Cardiac septum (tissue), 1 donor: ENCODE measurements at regions not wholly inside any gene's neighbourhood (a gene's known extent, or its start where the extent isn't known, plus 50 kb on each side); places are given as distances from the start of the nearest gene placed in this dataset.
"Not testable (repeated sequence)": the region's sequence is repeated elsewhere in the genome, so short reads cannot be mapped to it uniquely, and the experiment has no call there.

Experiments
- DNase-seq: peaks from one replicate; pipeline ENCODE4 v3.0.0-alpha.2; 2020; ENCODE audit warnings: low spot score
- intact Hi-C: fragments of 100-400 bp; cut with DNase I; formaldehyde crosslinking; loops from one replicate; pipeline ENCODE4 v1.14.0; 2022
- donor health status: DM: no; HTN: no; CAD: no.

GRCh38 chr6:99145738-99146137 lies 198.0 kb upstream of the FBXL4 start:
- no peak for DNase-seq
- intact Hi-C loops: no loop called here

GRCh38 chr6:99143108-99143861 lies 195.5 kb upstream of the FBXL4 start:
- intact Hi-C loops: no loop called here
- no peak for DNase-seq

- DNase-seq, intact Hi-C loops: not testable (repeated sequence)
Observed at GRCh38 chr6:99141906-99142305, 194.2 kb upstream of the FBXL4 start.

- intact Hi-C loops: no loop called here
Observed at GRCh38 chr6:99138445-99138844, 190.7 kb upstream of the FBXL4 start.

GRCh38 chr6:99137314-99137713 lies 189.6 kb upstream of the FBXL4 start:
- no peak for DNase-seq
- intact Hi-C loops: no loop called here

More at GRCh38 chr6:99138445-99138844, 190.7 kb upstream of the FBXL4 start:
- no peak for DNase-seq

GRCh38 chr6:99136488-99136887 lies 188.7 kb upstream of the FBXL4 start:
- DNase-seq: no peak
- intact Hi-C loops: no loop called here

- DNase-seq: no peak
- intact Hi-C loops: no loop called here
Observed at GRCh38 chr6:99132026-99132635, 184.4 kb upstream of the FBXL4 start.

- DNase-seq: no peak
- intact Hi-C loops: no loop called here
Observed at GRCh38 chr6:99130897-99131873, 183.4 kb upstream of the FBXL4 start.

GRCh38 chr6:99129835-99130234 lies 182.1 kb upstream of the FBXL4 start:
- DNase-seq: no peak
- intact Hi-C loops: no loop called here

- intact Hi-C loops: no loop called here
- DNase-seq: no peak
Observed at GRCh38 chr6:99121748-99122147, 174.0 kb upstream of the FBXL4 start.

- no peak for DNase-seq
- intact Hi-C loops: no loop called here
Observed at GRCh38 chr6:99120641-99121040, 172.9 kb upstream of the FBXL4 start.

GRCh38 chr6:99119109-99120031 lies 171.6 kb upstream of the FBXL4 start:
- DNase-seq: no peak
- intact Hi-C loops: loop anchor here (10.0 kb wide), 1 partner anchor 1625 kb away; no protein-coding TSS in a partner anchor

- DNase-seq: no peak
- intact Hi-C loops: loop anchor here (10.0 kb wide), 1 partner anchor 1620 kb away; no protein-coding TSS in a partner anchor
Observed at GRCh38 chr6:99114769-99115406, 167.1 kb upstream of the FBXL4 start.

- no peak for DNase-seq
- intact Hi-C loops: loop anchor here (10.0 kb wide), 1 partner anchor 1617 kb away; no protein-coding TSS in a partner anchor
Observed at GRCh38 chr6:99111590-99111989, 163.8 kb upstream of the FBXL4 start.

- no peak for DNase-seq
- intact Hi-C loops: loop anchor here (10.0 kb wide), 1 partner anchor 1615 kb away; no protein-coding TSS in a partner anchor
Observed at GRCh38 chr6:99110029-99110428, 162.3 kb upstream of the FBXL4 start.

GRCh38 chr6:99104218-99104617 lies 156.5 kb upstream of the FBXL4 start:
- intact Hi-C loops: no loop called here
- DNase-seq: no peak

- intact Hi-C loops: no loop called here
- DNase-seq: no peak
Observed at GRCh38 chr6:99099243-99099642, 151.5 kb upstream of the FBXL4 start.

- DNase-seq: no peak
- intact Hi-C loops: no loop called here
Observed at GRCh38 chr6:99096170-99096569, 148.4 kb upstream of the FBXL4 start.
